Loucy (cell line): ENCODE measurements at regions not wholly inside any gene's neighbourhood (a gene's known extent, or its start where the extent isn't known, plus 50 kb on each side); places are given as distances from the start of the nearest gene placed in this dataset.

ENCODE experiments used
- H2AFZ ChIP-seq: fragments of 200-600 bp; sonication (generic); 2 replicates; pipeline ENCODE4 v1.6.0; 2016; ENCODE audit warnings: antibody characterized with exemption, mild to moderate bottlenecking, low read length, moderate library complexity
- H3F3A ChIP-seq: fragments of 200-600 bp; 2 replicates; pipeline ENCODE4 v1.6.0; 2016; ENCODE audit warnings: antibody characterized with exemption, low read depth, mild to moderate bottlenecking
- H3K27me3 ChIP-seq: fragments of 200-600 bp; sonication (generic); 2 replicates; pipeline ENCODE4 v1.6.1; 2014; ENCODE audit warnings: low read length, mild to moderate bottlenecking; ENCODE audit not compliant: insufficient read depth, poor library complexity, severe bottlenecking
- H3K36me3 ChIP-seq: fragments of 200-600 bp; sonication (generic); 2 replicates; pipeline ENCODE4 v1.6.1; 2016; ENCODE audit warnings: low read length; ENCODE audit not compliant: insufficient read depth
- H3K4me1 ChIP-seq: fragments of 200-600 bp; sonication (generic); 2 replicates; pipeline ENCODE4 v1.5.1; 2014; ENCODE audit warnings: low read length, mild to moderate bottlenecking; ENCODE audit not compliant: insufficient read depth, poor library complexity, severe bottlenecking
- H3K4me2 ChIP-seq: fragments of 200-600 bp; sonication (generic); 2 replicates; pipeline ENCODE4 v1.6.0; 2014; ENCODE audit warnings: antibody characterized with exemption, low read length, low read depth, mild to moderate bottlenecking; ENCODE audit not compliant: poor library complexity, severe bottlenecking
- H3K4me3 ChIP-seq: fragments of 200-600 bp; sonication (generic); 2 replicates; pipeline ENCODE4 v1.5.1; 2014; ENCODE audit warnings: low read length, mild to moderate bottlenecking, mixed read lengths; ENCODE audit not compliant: poor library complexity, severe bottlenecking
- H3K79me2 ChIP-seq: fragments of 200-600 bp; sonication (generic); 2 replicates; pipeline ENCODE4 v1.6.1; 2014; ENCODE audit warnings: low read length; ENCODE audit not compliant: insufficient read depth
- H3K9ac ChIP-seq: fragments of 200-600 bp; sonication (generic); 2 replicates; pipeline ENCODE4 v1.6.0; 2014; ENCODE audit warnings: mild to moderate bottlenecking, low read depth, low read length, moderate library complexity; ENCODE audit not compliant: poor library complexity, severe bottlenecking
- H3K9me2 ChIP-seq: fragments of 200-600 bp; sonication (generic); replicated peaks from 2 replicates; pipeline ENCODE4 v1.6.1; 2016; ENCODE audit warnings: low read depth, low read length, mixed read lengths
- H3K9me3 ChIP-seq: fragments of 200-600 bp; sonication (generic); 2 replicates; pipeline ENCODE4 v1.6.1; 2014; ENCODE audit warnings: mild to moderate bottlenecking, antibody characterized with exemption, low read length, low read depth; ENCODE audit not compliant: insufficient read depth
- H4K20me1 ChIP-seq: fragments of 200-600 bp; sonication (generic); 2 replicates; pipeline ENCODE4 v1.6.0; 2014; ENCODE audit warnings: antibody characterized with exemption, low read length, mild to moderate bottlenecking; ENCODE audit not compliant: insufficient read depth, poor library complexity, severe bottlenecking
- CTCF ChIP-seq: fragments of 200-600 bp; sonication (generic); conservative IDR thresholded peaks from 2 replicates; pipeline ENCODE4 v1.5.1; 2014; ENCODE audit warnings: mild to moderate bottlenecking, antibody characterized with exemption, low read length
- EZH2phosphoT487 ChIP-seq: fragments of 200-600 bp; IDR thresholded peaks from 2 replicates; pipeline ENCODE4 v1.6.1; 2018; ENCODE audit warnings: antibody characterized with exemption, mild to moderate bottlenecking, moderate library complexity, borderline replicate concordance

DNA sequence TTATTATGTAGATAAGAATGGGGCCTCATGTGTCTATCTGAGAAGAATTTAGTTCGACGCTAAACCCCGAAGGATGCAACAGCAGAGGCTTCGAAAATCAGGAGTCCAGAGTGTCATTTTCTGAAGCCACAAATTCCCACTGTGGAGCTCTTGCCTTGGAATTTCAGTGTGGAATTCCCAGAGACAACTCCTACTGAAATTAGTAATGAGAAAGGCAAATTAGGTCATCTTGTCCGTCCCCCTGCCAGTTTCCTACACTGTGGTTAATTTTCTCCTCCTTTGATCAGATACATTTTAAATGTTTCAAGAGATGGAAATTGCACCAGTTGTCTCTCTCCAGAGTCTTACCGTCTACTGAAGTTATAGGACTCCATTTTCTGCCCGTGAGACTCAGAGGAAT lies 633.6 kb downstream of the BNC2 start:
- Histone ChIP-seq H3K36me3 (no peaks in the 10 kb centered on the region), H3K4me2 (no peak overlapping the region), H3K79me2 (no peaks in the 10 kb centered on the region), H3K4me1 (peaks cover 6% of the 10 kb centered on the region), H3F3A (no peaks in the 10 kb centered on the region), H3K27me3 (no peaks in the 10 kb centered on the region), H3K9me3 (peaks cover 6% of the 10 kb centered on the region; the same call in 1 of the 2 replicates), H3K9me2 (no peaks in the 10 kb centered on the region), H4K20me1 (no peaks in the 10 kb centered on the region), H3K4me3 (no peak overlapping the region), H2AFZ (no peak overlapping the region), H3K9ac (no peak overlapping the region)
- no peak for TF ChIP-seq EZH2phosphoT487
- TF ChIP-seq CTCF = no peak

DNA sequence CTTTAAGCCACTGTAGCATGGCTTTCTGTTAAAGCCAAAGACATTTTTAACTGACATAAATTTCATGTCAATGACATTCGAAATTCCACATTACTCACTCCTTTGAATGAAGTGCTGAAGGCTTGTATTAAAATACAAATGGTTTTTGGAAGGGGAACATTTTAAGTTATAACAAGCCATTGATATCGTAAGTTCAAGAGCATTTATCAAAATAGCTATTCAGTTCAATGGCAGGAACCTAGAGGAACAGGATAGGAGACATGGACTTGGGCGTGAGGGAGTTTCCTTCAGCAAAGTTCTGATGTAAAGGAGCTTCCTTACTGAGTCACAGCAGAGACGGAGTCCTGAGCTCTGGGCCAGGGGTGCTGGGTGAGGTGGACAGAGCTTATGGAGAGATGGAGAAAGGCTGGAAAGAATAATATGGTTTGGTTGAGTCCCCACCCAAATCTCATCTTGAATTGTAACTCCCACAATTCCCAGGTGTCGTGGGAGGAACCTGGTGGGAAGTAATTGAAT lies 631.8 kb downstream of the BNC2 start:
- H3K4me1 ChIP-seq = peaks cover 6% of the 10 kb centered on the region
- no peak overlapping the region for H3K4me2 ChIP-seq
- H3F3A ChIP-seq = no peaks in the 10 kb centered on the region
- H4K20me1 ChIP-seq = no peaks in the 10 kb centered on the region
- H3K9me3 ChIP-seq = peaks cover 6% of the 10 kb centered on the region; the same call in 1 of the 2 replicates
- no peak overlapping the region for H3K4me3 ChIP-seq
- H3K9me2 ChIP-seq = no peaks in the 10 kb centered on the region
- H3K9ac ChIP-seq = no peak overlapping the region
- no peaks in the 10 kb centered on the region for H3K27me3 ChIP-seq
- TF ChIP-seq EZH2phosphoT487 = no peak
- no peak for TF ChIP-seq CTCF
- no peaks in the 10 kb centered on the region for H3K36me3 ChIP-seq
- H3K79me2 ChIP-seq = no peaks in the 10 kb centered on the region
- no peak overlapping the region for H2AFZ ChIP-seq

GRCh38 chr9:16241231-16241630 lies 629.2 kb downstream of the BNC2 start:
- Histone ChIP-seq H4K20me1 (no peaks in the 10 kb centered on the region), H3K9ac (no peak overlapping the region), H3F3A (no peaks in the 10 kb centered on the region), H3K9me2 (no peaks in the 10 kb centered on the region), H3K4me2 (no peak overlapping the region), H2AFZ (no peak overlapping the region), H3K9me3 (no peaks in the 10 kb centered on the region), H3K36me3 (no peaks in the 10 kb centered on the region), H3K27me3 (no peaks in the 10 kb centered on the region), H3K4me3 (no peak overlapping the region), H3K79me2 (no peaks in the 10 kb centered on the region), H3K4me1 (peaks cover 6% of the 10 kb centered on the region)
- no peak for TF ChIP-seq CTCF
- no peak for TF ChIP-seq EZH2phosphoT487
